Tibial nerve (tissue), 4 donors: ENCODE measurements at regions not wholly inside any gene's neighbourhood (a gene's known extent, or its start where the extent isn't known, plus 50 kb on each side); places are given as distances from the start of the nearest gene placed in this dataset.

Experiments used
- CTCF ChIP-seq, 5 experiments: fragments of 200-600 bp in 3 of 5; fragments of 450-650 bp in 2 of 5; sonication (generic) in 3 of 5; IDR thresholded peaks; one replicate each; pipeline ENCODE4 v1.5.1; 2016 to 2019; ENCODE audit warnings: antibody characterized with exemption in 5 of 5, mild to moderate bottlenecking in 3 of 5, moderate library complexity in 2 of 5
- EP300 ChIP-seq, 2 donors: sonication (generic); formaldehyde crosslinking; IDR thresholded peaks; one replicate each; pipeline ENCODE4 v1.6.1; 2017; ENCODE audit warnings: antibody characterized with exemption in 2 of 2, mild to moderate bottlenecking in 1 of 2
- POLR2A ChIP-seq, 2 donors: fragments of 450-650 bp; IDR thresholded peaks; one replicate each; pipeline ENCODE4 v1.6.1; 2017; ENCODE audit warnings: antibody characterized with exemption in 2 of 2, mild to moderate bottlenecking in 2 of 2, moderate library complexity in 2 of 2

- no peak for TF ChIP-seq CTCF (IDR thresholded peaks at IDR 0.05)
- no peak for TF ChIP-seq POLR2A (IDR thresholded peaks at IDR 0.05)
- TF ChIP-seq EP300 (IDR thresholded peaks at IDR 0.05), result no peak
Measured at GRCh38 chr3:168273036-168273435, 177.3 kb upstream of the GOLIM4 start.
